Psoas muscle (tissue), 7 donors: ENCODE measurements at regions not wholly inside any gene's neighbourhood (a gene's known extent, or its start where the extent isn't known, plus 50 kb on each side); places are given as distances from the start of the nearest gene placed in this dataset.
"Not testable (repeated sequence)": the region's sequence is repeated elsewhere in the genome, so short reads cannot be mapped to it uniquely, and the experiment has no call there.

Experiments
- ATAC-seq, 4 donors: fragments of 200-7000 bp; cut with Tn5 transposase; one replicate each; pipeline ENCODE4 v1.9.1; 2020; ENCODE audit warnings: moderate library complexity in 3 of 4, mild to moderate bottlenecking in 2 of 4
- DNase-seq, 2 donors: peaks; one replicate each; pipeline ENCODE4 v3.0.0-alpha.2; 2020
- H3K27ac ChIP-seq: fragments of 200-600 bp; one replicate; pipeline ENCODE4 v1.8.0; 2022
- H3K27me3 ChIP-seq, 3 donors: fragments of 200-600 bp in 1 of 3; one replicate each; pipeline versions ENCODE4 v1.6.1 to v1.8.0; 2013 to 2022; ENCODE audit warnings: low read length in 2 of 3, mild to moderate bottlenecking in 2 of 3, moderate library complexity in 1 of 3; ENCODE audit not compliant: insufficient read depth in 3 of 3
- H3K36me3 ChIP-seq, 2 donors: fragments of 200-600 bp in 1 of 2; one replicate each; pipeline versions ENCODE4 v1.6.1 to v1.8.0; 2013 to 2022; ENCODE audit warnings: low read depth in 1 of 2, mild to moderate bottlenecking in 1 of 2, moderate library complexity in 1 of 2; ENCODE audit not compliant: insufficient read depth in 1 of 2
- H3K4me1 ChIP-seq: fragments of 200-600 bp; one replicate; pipeline ENCODE4 v1.8.0; 2022
- H3K4me3 ChIP-seq: fragments of 200-600 bp; one replicate; pipeline ENCODE4 v1.8.0; 2022; ENCODE audit warnings: mild to moderate bottlenecking
- H3K9me3 ChIP-seq: fragments of 200-600 bp; one replicate; pipeline ENCODE4 v1.8.0; 2022
- CTCF ChIP-seq: fragments of 200-600 bp; IDR thresholded peaks from one replicate; pipeline ENCODE4 v1.8.0; 2022; ENCODE audit warnings: antibody characterized with exemption
- WGBS, 3 donors: extraction: QIAGEN DNeasy Blood & Tissue Kit; methylation state at CpG; one replicate each; pipeline versions ENCODE4 v1.1.6 to v1.1.7; 2013; 5-methylcytosine and 5-hydroxymethylcytosine counted together
- intact Hi-C, 2 donors: fragments of 100-400 bp; cut with DNase I; formaldehyde crosslinking; loops; one replicate each; pipeline versions ENCODE4 v1.11.0 to v1.14.2; 2022
- donor health status: healthy with polysubstance abuse.
- donor health status: DM: no; HTN: no; CAD: no; lungs with moderate emphysema.
- donor health status: Bipolar disorder and iron deficiency.
- donor health status: healthy.
- donor health status: DM: yes; HTN: yes; CAD: no.
- donor health status: DM: no; HTN: no; CAD: no.
- donor health status: DM: yes; HTN: yes; CAD: no.

DNA sequence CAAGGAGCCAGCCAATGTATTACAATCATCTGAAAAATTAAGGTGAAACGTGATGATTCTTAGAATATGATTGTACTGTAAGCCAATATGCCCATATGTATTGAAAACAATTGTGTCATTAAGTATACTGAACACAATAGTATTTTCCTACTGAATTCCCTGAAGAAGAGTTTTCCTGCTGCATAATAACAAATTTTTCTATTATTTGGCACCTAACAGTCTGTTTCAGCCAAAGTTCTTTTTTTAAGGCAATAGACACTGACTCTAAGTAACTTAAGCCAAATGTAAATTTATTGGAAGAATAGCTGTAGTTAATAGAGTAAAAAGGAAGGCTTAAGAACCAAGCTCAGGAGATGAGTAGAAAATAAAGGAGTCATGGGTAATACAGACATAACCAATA is 220.6 kb downstream of the PPP4R3C start:
- H3K4me3 ChIP-seq = no peak overlapping the region
- no peaks in the 10 kb centered on the region for H3K4me1 ChIP-seq
- DNase-seq (no peak), ATAC-seq (no peak)
- H3K27me3 ChIP-seq = no peaks in the 10 kb centered on the region
- TF ChIP-seq CTCF = no peak
- no peak overlapping the region for H3K27ac ChIP-seq
- intact Hi-C loops = no loop called here
- H3K9me3 ChIP-seq = peaks cover 5% of the 10 kb centered on the region
- WGBS, 3 donors = 33 to 48% (median 45%) methylated on average over 1 of the region's 1 CpG
- H3K36me3 ChIP-seq = no peaks in the 10 kb centered on the region

DNA sequence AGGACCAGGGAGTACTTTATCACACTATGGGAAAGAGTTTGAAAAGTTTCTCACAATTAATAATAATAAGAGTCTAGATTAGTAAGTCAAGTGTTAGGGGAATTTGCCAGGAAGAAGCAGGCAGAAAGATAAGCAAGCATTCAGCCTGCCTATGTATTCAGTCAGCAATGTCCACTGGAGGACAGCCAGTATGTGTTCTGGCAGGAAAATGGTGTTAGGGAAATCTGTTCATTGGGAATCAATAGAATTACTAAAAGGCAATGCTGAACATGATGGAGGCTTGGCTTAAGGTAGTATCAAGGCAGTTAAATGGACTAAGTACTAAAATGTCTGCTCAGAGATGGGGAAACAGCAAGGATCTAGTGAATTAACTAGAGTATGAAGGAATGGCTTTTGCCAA is 221.2 kb downstream of the PPP4R3C start:
- Histone ChIP-seq H3K27ac (no peak overlapping the region), H3K4me3 (no peak overlapping the region), H3K36me3 (no peaks in the 10 kb centered on the region), H3K9me3 (peaks cover 5% of the 10 kb centered on the region), H3K4me1 (no peaks in the 10 kb centered on the region), H3K27me3 (no peaks in the 10 kb centered on the region)
- TF ChIP-seq CTCF = no peak
- ATAC-seq (no peak), DNase-seq (no peak)
- intact Hi-C loops = no loop called here

GRCh38 chrX:27240042-27240441 is 223.1 kb downstream of the PPP4R3C start:
- intact Hi-C loops, H3K36me3 ChIP-seq, H3K27me3 ChIP-seq, H3K4me1 ChIP-seq, H3K9me3 ChIP-seq, H3K4me3 ChIP-seq, H3K27ac ChIP-seq, ATAC-seq, DNase-seq: not testable (repeated sequence)
- 92 to 96% (median 94%) methylated on average over 4 of the region's 4 CpGs for WGBS, 3 donors

DNA sequence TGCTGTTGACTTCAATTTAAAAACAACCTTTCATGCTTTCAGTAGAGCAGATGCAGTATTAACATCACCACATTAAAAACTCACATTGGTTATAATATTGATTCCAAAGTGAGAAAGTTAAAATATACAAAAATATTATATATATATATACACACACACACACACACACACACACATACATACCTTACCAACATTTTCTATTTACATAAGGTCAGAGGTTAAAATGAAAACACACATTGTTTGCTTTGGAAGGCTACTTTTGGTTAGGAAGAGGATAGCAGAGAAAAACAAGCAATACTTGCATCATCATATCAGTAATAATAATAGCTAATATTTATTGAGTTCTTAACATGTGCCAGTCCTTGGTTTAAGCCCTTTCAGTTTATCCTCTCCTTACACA is 226.5 kb downstream of the PPP4R3C start:
- intact Hi-C loops = no loop called here
- TF ChIP-seq CTCF = no peak
- Histone ChIP-seq H3K27me3 (peaks cover 0 to 2% (median 0%) of the 10 kb centered on the region in 3 donors), H3K4me3 (no peak overlapping the region), H3K9me3 (peaks cover 5% of the 10 kb centered on the region), H3K36me3 (no peaks in the 10 kb centered on the region), H3K27ac (no peak overlapping the region), H3K4me1 (no peaks in the 10 kb centered on the region)
- DNase-seq = no peak
- ATAC-seq = no peak

GRCh38 chrX:27229721-27230120 is 233.4 kb downstream of the PPP4R3C start:
- no peak for TF ChIP-seq CTCF
- no peaks in the 10 kb centered on the region for H3K4me1 ChIP-seq
- H3K4me3 ChIP-seq = no peak overlapping the region
- H3K9me3 ChIP-seq = no peaks in the 10 kb centered on the region
- DNase-seq (no peak), ATAC-seq (no peak)
- no peaks in the 10 kb centered on the region for H3K36me3 ChIP-seq
- H3K27me3 ChIP-seq = no peaks in the 10 kb centered on the region
- WGBS, 3 donors = 61 to 84% (median 63%) methylated on average over 2 of the region's 2 CpGs
- no peak overlapping the region for H3K27ac ChIP-seq
- intact Hi-C loops = no loop called here
